Endothelial cell of umbilical vein (primary cell): ENCODE measurements at regions not wholly inside any gene's neighbourhood (a gene's known extent, or its start where the extent isn't known, plus 50 kb on each side); places are given as distances from the start of the nearest gene placed in this dataset.

Source experiments
- BruUV-seq: library from RNA; stranded (reverse); fragments of 400-500 nt; replicated peaks from 2 replicates; lab custom pipeline; 2021; lab: Mats Ljungman, UMichigan
- CTCF ChIA-PET: fragments of 300-600, 350-600 bp; sonication (Branson Sonifier 250); formaldehyde crosslinking; loops from one replicate; lab custom pipeline; 2021; ENCODE audit warnings: antibody characterized with exemption, inconsistent platforms; lab: Charles Lee
- POLR2A ChIA-PET: fragments of 300-600, 350-600 bp; sonication (Branson Sonifier 250); formaldehyde crosslinking; loops from one replicate; lab custom pipeline; 2021; ENCODE audit warnings: antibody characterized with exemption, inconsistent platforms; lab: Charles Lee
- DNase-seq: peaks from one replicate; pipeline ENCODE4 v3.0.0-alpha.2; 2011; ENCODE audit warnings: low read depth, low spot score
- FAIRE-seq: peaks from 2 replicates; lab custom pipeline; 2011; peaks lifted over from hg19 to GRCh38; lab: Jason Lieb, UNC
- H2AFZ ChIP-seq: 2 replicates; pipeline ENCODE4 v1.6.0; 2012; ENCODE audit warnings: low read depth, low read length, control low read depth, inconsistent platforms
- H3K27ac ChIP-seq: 2 replicates; pipeline ENCODE4 v1.5.1; 2011; ENCODE audit warnings: low read depth, mild to moderate bottlenecking, control low read depth, low read length, moderate library complexity; ENCODE audit not compliant: insufficient read depth
- H3K27me3 ChIP-seq, 2 experiments: 2 replicates each; pipeline versions ENCODE4 v1.6.0 to v1.6.1; 2011; ENCODE audit warnings: low read length in 2 of 2, mixed read lengths in 1 of 2; ENCODE audit not compliant: control insufficient read depth in 2 of 2, insufficient read depth in 2 of 2
- H3K36me3 ChIP-seq, 2 experiments: 2 replicates in 1 of 2; 3 replicates in 1 of 2; pipeline ENCODE4 v1.5.1; 2011; ENCODE audit warnings: low read length in 2 of 2, mild to moderate bottlenecking in 1 of 2, moderate library complexity in 1 of 2; ENCODE audit not compliant: control insufficient read depth in 2 of 2, insufficient read depth in 2 of 2; ENCODE audit errors: extremely low read depth in 1 of 2
- H3K4me1 ChIP-seq: 3 replicates; pipeline ENCODE4 v1.5.1; 2011; ENCODE audit warnings: mild to moderate bottlenecking, low read length; ENCODE audit not compliant: control insufficient read depth, insufficient read depth; ENCODE audit errors: extremely low read depth
- H3K4me2 ChIP-seq: 2 replicates; pipeline ENCODE4 v1.6.1; 2011; ENCODE audit warnings: low read length, control low read depth, mixed read lengths; ENCODE audit not compliant: insufficient read depth
- H3K4me3 ChIP-seq, 3 experiments: fragments of 200-600 bp in 1 of 3; sonication (generic), shearing (Covaris generic) in 1 of 3; replicated peaks in 1 of 3; 2 replicates each; pipeline ENCODE4 v1.5.1; 2011 to 2016; ENCODE audit warnings: control low read depth in 3 of 3, low read length in 3 of 3, mild to moderate bottlenecking in 2 of 3, inconsistent platforms in 1 of 3, low read depth in 1 of 3, moderate library complexity in 1 of 3; ENCODE audit not compliant: insufficient read depth in 1 of 3
- H3K79me2 ChIP-seq: 2 replicates; pipeline ENCODE4 v1.6.0; 2012; ENCODE audit warnings: low read length, inconsistent platforms; ENCODE audit not compliant: control insufficient read depth, insufficient read depth
- H3K9ac ChIP-seq: replicated peaks from 2 replicates; pipeline ENCODE3; 2011; ENCODE audit warnings: low read length, control low read depth; ENCODE audit not compliant: insufficient read depth; ENCODE audit errors: extremely low read depth
- H3K9me1 ChIP-seq: replicated peaks from 3 replicates; pipeline ENCODE4 v1.6.0; 2011; ENCODE audit warnings: mild to moderate bottlenecking, low read length; ENCODE audit not compliant: control insufficient read depth, insufficient read depth; ENCODE audit errors: extremely low read depth
- H3K9me3 ChIP-seq: replicated peaks from 2 replicates; pipeline ENCODE4 v1.5.1; 2012; ENCODE audit warnings: low read length, inconsistent platforms; ENCODE audit not compliant: control insufficient read depth, insufficient read depth
- H4K20me1 ChIP-seq: replicated peaks from 2 replicates; pipeline ENCODE3; 2011; ENCODE audit warnings: mild to moderate bottlenecking, low read length; ENCODE audit not compliant: control insufficient read depth, insufficient read depth; ENCODE audit errors: extremely low read depth
- CTCF ChIP-seq, 2 donors: IDR thresholded peaks; 1 replicate in 1 of 2; 2 replicates in 1 of 2; pipeline ENCODE4 v1.5.1; 2011; ENCODE audit warnings: low read length in 2 of 2, mild to moderate bottlenecking in 2 of 2, moderate library complexity in 2 of 2, control low read depth in 1 of 2, inconsistent platforms in 1 of 2, low read depth in 1 of 2; ENCODE audit not compliant: insufficient read depth in 1 of 2; ENCODE audit errors: extremely low read depth in 1 of 2
- EZH2 ChIP-seq: IDR thresholded peaks from 2 replicates; pipeline ENCODE4 v1.6.1; 2012; ENCODE audit warnings: borderline replicate concordance, low read depth, mild to moderate bottlenecking, moderate library complexity, low read length, inconsistent platforms; ENCODE audit not compliant: severe bottlenecking
- FOS ChIP-seq: IDR thresholded peaks from 2 replicates; pipeline ENCODE4 v1.6.1; 2011; ENCODE audit warnings: mild to moderate bottlenecking, low read length, moderate library complexity, borderline replicate concordance; ENCODE audit not compliant: insufficient read depth
- GATA2 ChIP-seq: IDR thresholded peaks from 2 replicates; pipeline ENCODE4 v1.7.0; 2011; ENCODE audit warnings: low read depth, mild to moderate bottlenecking, moderate library complexity, mixed read lengths, low read length; ENCODE audit not compliant: insufficient read length, insufficient read depth
- JUN ChIP-seq: IDR thresholded peaks from 2 replicates; pipeline ENCODE4 v1.6.1; 2011; ENCODE audit warnings: borderline replicate concordance, low read depth; ENCODE audit not compliant: insufficient read length, insufficient read depth
- MAX ChIP-seq: IDR thresholded peaks from 2 replicates; pipeline ENCODE4 v1.6.1; 2011; ENCODE audit not compliant: insufficient read depth, insufficient read length
- MYC ChIP-seq: IDR thresholded peaks from one replicate; pipeline ENCODE4 v1.6.1; 2011; ENCODE audit warnings: mild to moderate bottlenecking, low read depth, low read length
- POLR2A ChIP-seq: IDR thresholded peaks from 2 replicates; pipeline ENCODE4 v1.6.1; 2012; ENCODE audit warnings: low read depth, mild to moderate bottlenecking, control low read depth, low read length
- POLR2AphosphoS5 ChIP-seq: IDR thresholded peaks from 2 replicates; pipeline ENCODE4 v1.6.1; 2012; ENCODE audit warnings: low read depth, mild to moderate bottlenecking, control low read depth, low read length, moderate library complexity; ENCODE audit not compliant: insufficient read depth
- dilution Hi-C: fragments of 300-500 bp; cut with MboI; formaldehyde crosslinking; loops from one replicate; pipeline ENCODE4 v1.15.0; 2019; ENCODE audit warnings: low sequenced_read_pairs; ENCODE audit not compliant: extremely low pct_ligation_motif_present
- intact Hi-C: fragments of 100-400 bp; cut with micrococcal nuclease; formaldehyde crosslinking; loops from one replicate; pipeline ENCODE4 v1.10.0; 2022

GRCh38 chr4:81818385-81818920 lies 346.7 kb upstream of the RASGEF1B start:
- dilution Hi-C loops = no loop called here
- no peak for FAIRE-seq
- TF ChIP-seq POLR2AphosphoS5 (no peak), MYC (no peak), POLR2A (no peak), FOS (no peak), GATA2 (no peak), CTCF (IDR thresholded peaks at IDR 0.05; ENCODE audit: extremely low read depth in 1 of 2, insufficient read depth in 1 of 2, low read depth in 1 of 2, low read length in 2 of 2) (no peak), EZH2 (no peak), MAX (no peak), JUN (no peak)

More at GRCh38 chr4:81818385-81818920, 346.7 kb upstream of the RASGEF1B start:
- Histone ChIP-seq H3K27me3 (no peaks in the 10 kb centered on the region), H3K27ac (no peak overlapping the region), H3K9me3 (no peaks in the 10 kb centered on the region), H3K4me3 (no peak overlapping the region), H3K4me1 (no peaks in the 10 kb centered on the region), H3K9ac (no peak overlapping the region), H3K4me2 (no peak overlapping the region), H4K20me1 (no peaks in the 10 kb centered on the region), H3K9me1 (no peaks in the 10 kb centered on the region), H3K36me3 (no peaks in the 10 kb centered on the region), H3K79me2 (no peaks in the 10 kb centered on the region), H2AFZ (no peak overlapping the region)
- intact Hi-C loops = no loop called here
- DNase-seq = no peak
- CTCF ChIA-PET = no interaction called here
- POLR2A ChIA-PET = no interaction called here
- BruUV-seq = no TSS peak
